AG10803 (cell line): ENCODE measurements at regions not wholly inside any gene's neighbourhood (a gene's known extent, or its start where the extent isn't known, plus 50 kb on each side); places are given as distances from the start of the nearest gene placed in this dataset.
A peak's percentile ranks its signal among the peaks of the same experiment; 100 is the strongest.

Experiments
- DNase-seq: peaks from one replicate; pipeline ENCODE4 v3.0.0; 2010; ENCODE audit warnings: low read depth
- H3K4me3 ChIP-seq: 2 replicates; pipeline ENCODE4 v1.5.1; 2011; ENCODE audit warnings: mild to moderate bottlenecking, low read length, control low read depth
- CTCF ChIP-seq: conservative IDR thresholded peaks from 2 replicates; pipeline ENCODE4 v1.5.1; 2011; ENCODE audit warnings: mild to moderate bottlenecking, low read length, control low read depth, inconsistent platforms

- no peak overlapping the region for H3K4me3 ChIP-seq
- DNase-seq: peak; percentile 17
- no peak for TF ChIP-seq CTCF
Measured at GRCh38 chr3:18237251-18238005, 187.7 kb downstream of the SATB1 start.

GRCh38 chr3:18236726-18237125, 188.4 kb downstream of the SATB1 start:
- DNase-seq: no peak
- no peak overlapping the region for H3K4me3 ChIP-seq
- no peak for TF ChIP-seq CTCF

GRCh38 chr3:18234717-18235335, 190.3 kb downstream of the SATB1 start:
- DNase-seq: no peak
- H3K4me3 ChIP-seq: no peak overlapping the region
- no peak for TF ChIP-seq CTCF

- no peak for TF ChIP-seq CTCF
- no peak for DNase-seq
- H3K4me3 ChIP-seq: no peak overlapping the region
Measured at GRCh38 chr3:18233987-18234716, 191.0 kb downstream of the SATB1 start.

- no peak overlapping the region for H3K4me3 ChIP-seq
- no peak for TF ChIP-seq CTCF
- DNase-seq: no peak
Measured at GRCh38 chr3:18232317-18232716, 192.8 kb downstream of the SATB1 start.

- no peak for TF ChIP-seq CTCF
- no peak for DNase-seq
- H3K4me3 ChIP-seq: no peak overlapping the region
Measured at GRCh38 chr3:18228060-18228459, 197.1 kb downstream of the SATB1 start.
